GM18505 (cell line): ENCODE measurements at regions not wholly inside any gene's neighbourhood (a gene's known extent, or its start where the extent isn't known, plus 50 kb on each side); places are given as distances from the start of the nearest gene placed in this dataset.

ENCODE experiments used
- ATAC-seq: cut with Tn5 transposase; IDR thresholded peaks from one replicate; pipeline ENCODE4 v1.9.1; 2021; ENCODE audit not compliant: unreplicated experiment
- POLR2A ChIP-seq: IDR thresholded peaks from 4 replicates; pipeline ENCODE4 v1.6.1; 2011; ENCODE audit warnings: borderline replicate concordance; ENCODE audit not compliant: insufficient read depth, insufficient read length; ENCODE audit errors: extremely low read depth

DNA sequence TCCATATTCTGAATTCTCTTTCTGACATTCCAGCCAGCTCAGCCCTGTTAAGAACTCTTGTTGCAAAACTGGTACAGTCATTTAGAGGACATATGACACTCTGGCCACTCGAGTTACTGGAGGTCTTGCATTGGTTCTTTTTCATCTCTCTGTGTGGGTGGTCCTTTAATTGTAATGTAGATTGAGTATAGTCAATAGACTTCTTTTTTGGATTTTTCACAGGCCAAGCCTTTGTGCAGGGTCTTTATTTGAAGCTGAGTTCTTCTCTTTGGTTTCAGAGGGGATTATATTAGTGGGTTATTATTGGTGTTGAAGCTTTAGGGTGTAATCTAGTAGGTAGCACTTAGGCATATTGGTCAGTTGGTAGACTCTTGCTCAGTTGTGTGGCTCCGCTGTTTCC is 118.0 kb upstream of the GIMD1 start:
- ATAC-seq = no peak
- no peak for TF ChIP-seq POLR2A

GRCh38 chr4:106481801-106482200 is 113.2 kb upstream of the GIMD1 start:
- ATAC-seq = no peak
- TF ChIP-seq POLR2A = no peak

DNA sequence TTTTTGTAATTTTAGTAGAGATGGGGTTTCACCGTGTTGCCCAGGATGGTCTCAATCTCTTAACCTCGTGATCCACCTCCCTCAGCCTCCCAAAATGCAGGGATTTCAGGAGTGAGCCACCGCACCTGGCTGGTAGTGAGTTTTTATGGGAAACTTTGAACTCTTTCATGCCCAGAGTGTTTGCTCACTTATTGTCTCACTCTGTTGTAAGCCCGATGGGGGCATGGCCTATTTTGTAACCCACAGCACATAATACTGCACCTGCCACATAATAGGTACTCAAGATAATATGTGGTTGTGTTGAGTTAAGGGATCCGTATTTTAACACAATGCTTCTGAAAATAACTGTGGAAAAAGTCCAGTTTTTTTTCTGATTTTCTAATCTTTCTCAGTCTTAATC is 109.6 kb upstream of the GIMD1 start:
- ATAC-seq = no peak
- TF ChIP-seq POLR2A = no peak

- no peak for ATAC-seq
- no peak for TF ChIP-seq POLR2A
Observed at GRCh38 chr4:106476741-106477140, 108.2 kb upstream of the GIMD1 start.

GRCh38 chr4:106473515-106473914 is 104.9 kb upstream of the GIMD1 start:
- ATAC-seq = peak; percentile 48
- TF ChIP-seq POLR2A = no peak

DNA sequence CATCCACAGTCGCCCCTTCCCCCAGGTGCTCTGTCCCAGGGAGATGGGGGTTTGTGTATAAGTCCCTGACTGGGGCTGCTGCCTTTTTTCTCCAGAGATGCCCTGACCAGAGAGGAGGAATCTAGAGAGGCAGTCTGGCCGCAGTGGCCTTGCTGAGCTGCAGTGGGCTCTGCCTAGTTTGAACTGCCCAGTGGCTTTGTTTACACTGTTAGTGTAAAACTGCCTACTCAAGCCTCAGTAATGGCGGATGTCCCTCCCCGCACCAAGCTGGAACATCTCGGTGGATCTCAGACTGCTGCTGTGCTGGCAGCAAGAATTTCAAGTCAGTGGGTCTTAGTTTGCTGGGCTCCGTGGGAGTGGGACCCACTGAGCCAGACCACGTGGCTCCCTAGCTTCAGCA is 102.6 kb upstream of the GIMD1 start:
- ATAC-seq = no peak
- TF ChIP-seq POLR2A = no peak

- TF ChIP-seq POLR2A = no peak
- no peak for ATAC-seq
Observed at GRCh38 chr4:106463622-106464021, 95.0 kb upstream of the GIMD1 start.

DNA sequence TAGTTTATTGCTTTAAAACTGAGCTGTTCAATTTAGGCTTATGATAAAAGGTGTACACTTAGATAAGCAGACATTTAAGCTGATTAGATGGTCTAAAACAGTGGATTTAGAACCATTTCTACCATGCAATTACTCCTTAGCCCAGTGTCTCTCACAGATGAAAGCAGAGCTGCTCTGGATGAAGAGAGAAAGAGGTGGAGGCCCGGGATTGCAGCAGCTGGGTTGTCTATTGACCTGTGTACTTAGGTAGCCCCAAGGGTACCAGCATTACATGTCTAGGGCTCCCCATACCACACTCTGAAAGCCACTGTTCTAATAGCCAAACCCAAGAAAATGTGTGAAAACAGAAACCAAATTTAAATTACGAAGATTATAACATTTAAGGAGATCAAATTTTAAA is 86.0 kb upstream of the GIMD1 start:
- no peak for TF ChIP-seq POLR2A

GRCh38 chr4:106454021-106454420 is 85.4 kb upstream of the GIMD1 start:
- TF ChIP-seq POLR2A = no peak
- ATAC-seq = no peak

More for the DNA sequence above, 86.0 kb upstream of the GIMD1 start:
- no peak for ATAC-seq

- no peak for TF ChIP-seq POLR2A
- ATAC-seq = no peak
Observed at GRCh38 chr4:106451091-106451490, 82.5 kb upstream of the GIMD1 start.

- no peak for ATAC-seq
- TF ChIP-seq POLR2A = no peak
Observed at GRCh38 chr4:106450249-106450648, 81.7 kb upstream of the GIMD1 start.

GRCh38 chr4:106444557-106444956 is 76.0 kb upstream of the GIMD1 start:
- ATAC-seq = no peak
- TF ChIP-seq POLR2A = no peak

DNA sequence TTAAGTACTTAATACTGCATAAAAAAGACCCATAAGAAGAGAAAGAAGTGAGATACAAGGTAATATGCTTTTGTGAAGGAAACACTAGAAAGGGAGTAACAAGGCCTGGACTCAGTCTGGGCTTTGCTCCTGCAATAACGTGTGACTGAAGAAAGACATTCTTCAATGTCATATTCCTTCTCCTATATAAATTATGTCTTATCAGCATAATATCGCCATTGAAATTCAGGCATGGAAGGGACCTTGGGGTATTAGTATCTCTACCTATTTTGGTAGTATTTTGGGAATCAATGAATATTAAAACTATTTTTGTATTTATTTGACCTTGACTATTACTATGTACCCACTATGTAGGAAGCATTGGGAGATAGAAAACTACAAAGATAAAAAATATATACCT is 62.2 kb upstream of the GIMD1 start:
- no peak for TF ChIP-seq POLR2A
- no peak for ATAC-seq

DNA sequence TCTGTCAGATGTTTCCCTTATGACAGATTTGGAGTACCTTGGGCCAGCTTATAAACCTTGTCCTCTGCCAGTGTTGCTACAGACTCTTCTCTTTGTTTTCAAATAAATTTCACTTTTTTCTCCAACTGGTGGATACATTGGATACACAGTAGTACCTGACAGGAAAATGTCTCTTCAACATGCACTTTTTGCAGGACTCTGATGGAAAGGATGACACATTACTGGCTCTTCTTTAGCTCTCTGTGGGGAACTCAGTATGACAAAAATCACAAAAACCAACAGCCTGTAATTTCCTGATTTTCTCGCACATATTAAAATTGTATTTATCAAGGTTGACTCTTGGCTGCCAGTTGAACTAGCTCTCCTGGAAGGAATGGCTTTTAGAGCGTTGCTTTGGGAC is 61.3 kb upstream of the GIMD1 start:
- no peak for TF ChIP-seq POLR2A
- no peak for ATAC-seq

DNA sequence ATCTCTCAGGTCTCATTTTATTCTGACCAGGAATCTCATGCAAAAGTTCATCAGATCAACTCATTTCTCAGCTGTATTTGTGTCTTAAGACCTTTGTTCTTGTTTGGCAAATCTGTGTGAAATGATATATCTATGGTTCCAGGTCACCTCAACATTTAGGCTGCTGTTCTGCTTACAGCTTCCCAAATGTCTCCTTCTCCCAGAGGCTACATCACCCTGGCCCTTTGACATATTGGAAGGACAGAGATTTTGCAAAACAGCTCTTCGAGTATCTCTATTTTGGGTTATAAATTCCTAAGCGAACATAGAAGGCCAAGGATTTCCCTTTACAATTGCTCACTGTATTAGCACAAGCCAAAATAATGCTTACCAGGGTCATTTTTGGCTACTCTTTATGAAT is 57.5 kb upstream of the GIMD1 start:
- no peak for TF ChIP-seq POLR2A
- ATAC-seq = no peak
